IMR-90 (cell line): ENCODE measurements at regions not wholly inside any gene's neighbourhood (a gene's known extent, or its start where the extent isn't known, plus 50 kb on each side); places are given as distances from the start of the nearest gene placed in this dataset.

Source experiments
- ATAC-seq: fragments of 200-7000 bp; cut with Tn5 transposase; 2 replicates; pipeline ENCODE4 v1.9.1; 2020; ENCODE audit warnings: low read depth, mild to moderate bottlenecking, moderate library complexity
- BruUV-seq: library from RNA; stranded (reverse); fragments of 400-500 nt; replicated peaks from 2 replicates; lab custom pipeline; 2021; lab: Mats Ljungman, UMichigan
- CTCF ChIA-PET: fragments of 300-600 bp; formaldehyde crosslinking; extraction: SDS; loops from one replicate; lab custom pipeline; 2021; ENCODE audit warnings: antibody characterized with exemption; lab: Yijun Ruan, JAX
- POLR2A ChIA-PET: fragments of 300-600 bp; sonication (Branson Sonifier 250); formaldehyde crosslinking; loops from one replicate; lab custom pipeline; 2022; ENCODE audit warnings: antibody characterized with exemption; ENCODE audit not compliant: unreplicated experiment; lab: Charles Lee
- DNase-seq: peaks from one replicate; pipeline ENCODE4 v3.0.0; 2013
- H2AFZ ChIP-seq: replicated peaks from 2 replicates; pipeline ENCODE3; 2013; ENCODE audit warnings: low read length, mild to moderate bottlenecking; ENCODE audit not compliant: poor library complexity
- H2AK5ac ChIP-seq: 2 replicates; pipeline ENCODE4 v1.6.1; 2013; ENCODE audit warnings: low read depth, low read length, inconsistent platforms
- H2AK9ac ChIP-seq: replicated peaks from 2 replicates; pipeline ENCODE3; 2013; ENCODE audit warnings: mild to moderate bottlenecking, low read depth, low read length, moderate library complexity; ENCODE audit not compliant: poor library complexity
- H2BK120ac ChIP-seq: 2 replicates; pipeline ENCODE4 v1.6.1; 2013; ENCODE audit warnings: low read depth, low read length, inconsistent platforms
- H2BK15ac ChIP-seq: 3 replicates; pipeline ENCODE4 v1.6.1; 2013; ENCODE audit warnings: low read depth, low read length, inconsistent platforms
- H2BK20ac ChIP-seq: 2 replicates; pipeline ENCODE4 v1.6.1; 2013; ENCODE audit warnings: low read depth, mild to moderate bottlenecking, inconsistent platforms, low read length, moderate library complexity
- H2BK5ac ChIP-seq: 2 replicates; pipeline ENCODE4 v1.6.1; 2013; ENCODE audit warnings: mild to moderate bottlenecking, low read depth, low read length, inconsistent platforms; ENCODE audit not compliant: poor library complexity, severe bottlenecking
- H3K14ac ChIP-seq: replicated peaks from 2 replicates; pipeline ENCODE4 v1.6.1; 2013; ENCODE audit warnings: low read depth, low read length, inconsistent platforms
- H3K18ac ChIP-seq: 2 replicates; pipeline ENCODE4 v1.6.1; 2013; ENCODE audit warnings: low read depth, low read length, control low read depth
- H3K23ac ChIP-seq: 2 replicates; pipeline ENCODE4 v1.6.1; 2013; ENCODE audit warnings: low read depth, low read length, inconsistent platforms
- H3K27ac ChIP-seq: 2 replicates; pipeline ENCODE4 v1.5.1; 2013; ENCODE audit warnings: mild to moderate bottlenecking, control low read depth, low read length; ENCODE audit not compliant: insufficient read depth
- H3K27me3 ChIP-seq: 2 replicates; pipeline ENCODE4 v1.6.1; 2013; ENCODE audit warnings: low read length; ENCODE audit not compliant: control insufficient read depth, insufficient read depth
- H3K36me3 ChIP-seq: 2 replicates; pipeline ENCODE4 v1.6.1; 2013; ENCODE audit warnings: low read length, mixed read lengths; ENCODE audit not compliant: control insufficient read depth, insufficient read depth
- H3K4ac ChIP-seq: 2 replicates; pipeline ENCODE4 v1.6.1; 2013; ENCODE audit warnings: low read depth, low read length, inconsistent platforms
- H3K4me1 ChIP-seq: 2 replicates; pipeline ENCODE4 v1.6.1; 2013; ENCODE audit warnings: low read length, mixed read lengths; ENCODE audit not compliant: control insufficient read depth, insufficient read depth
- H3K4me2 ChIP-seq: 2 replicates; pipeline ENCODE4 v1.6.1; 2013; ENCODE audit warnings: low read depth, mild to moderate bottlenecking, control low read depth, low read length, moderate library complexity
- H3K4me3 ChIP-seq: 2 replicates; pipeline ENCODE4 v1.5.1; 2013; ENCODE audit warnings: low read depth, mild to moderate bottlenecking, control low read depth, low read length, moderate library complexity; ENCODE audit not compliant: insufficient read depth
- H3K56ac ChIP-seq: 2 replicates; pipeline ENCODE4 v1.6.1; 2013; ENCODE audit warnings: low read length, inconsistent platforms; ENCODE audit not compliant: insufficient read depth; ENCODE audit errors: extremely low read depth
- H3K79me1 ChIP-seq, 2 experiments: 2 replicates each; pipeline ENCODE4 v1.6.1; 2013; ENCODE audit warnings: low read length in 2 of 2, inconsistent platforms in 1 of 2, low read depth in 1 of 2
- H3K9ac ChIP-seq: 2 replicates; pipeline ENCODE4 v1.6.1; 2013; ENCODE audit warnings: low read depth, low read length, control low read depth
- H3K9me1 ChIP-seq: 2 replicates; pipeline ENCODE4 v1.6.1; 2013; ENCODE audit warnings: low read length, inconsistent platforms; ENCODE audit not compliant: insufficient read depth
- H3K9me3 ChIP-seq: 2 replicates; pipeline ENCODE4 v1.6.1; 2013; ENCODE audit warnings: low read length; ENCODE audit not compliant: control insufficient read depth, insufficient read depth
- H4K20me1 ChIP-seq: 2 replicates; pipeline ENCODE4 v1.6.1; 2013; ENCODE audit warnings: low read length, inconsistent platforms; ENCODE audit not compliant: insufficient read depth
- H4K5ac ChIP-seq: 2 replicates; pipeline ENCODE4 v1.6.1; 2013; ENCODE audit warnings: mild to moderate bottlenecking, low read depth, low read length, control low read depth
- H4K8ac ChIP-seq, 2 experiments: 2 replicates each; pipeline ENCODE4 v1.6.1; 2013; ENCODE audit warnings: low read depth in 2 of 2, low read length in 2 of 2, control low read depth in 1 of 2, inconsistent platforms in 1 of 2
- H4K91ac ChIP-seq: 2 replicates; pipeline ENCODE4 v1.6.1; 2013; ENCODE audit warnings: low read depth, low read length, inconsistent platforms; ENCODE audit not compliant: insufficient read depth
- CHD1 ChIP-seq: IDR thresholded peaks from 2 replicates; pipeline ENCODE4 v1.6.1; 2012; ENCODE audit warnings: low read depth, low read length, improper control_type of control experiment
- ELK1 ChIP-seq: fragments of 150-350 bp; IDR thresholded peaks from 2 replicates; pipeline ENCODE4 v1.6.1; 2016; ENCODE audit warnings: low read depth, mild to moderate bottlenecking, low read length, moderate library complexity, borderline replicate concordance
- FOS ChIP-seq: fragments of 150-350 bp; IDR thresholded peaks from 2 replicates; pipeline ENCODE4 v1.6.1; 2016; ENCODE audit warnings: low read depth, low read length
- MAFK ChIP-seq: IDR thresholded peaks from 2 replicates; pipeline ENCODE4 v1.6.1; 2012; ENCODE audit warnings: low read depth, low read length, improper control_type of control experiment
- MXI1 ChIP-seq: IDR thresholded peaks from 2 replicates; pipeline ENCODE4 v1.6.1; 2012; ENCODE audit warnings: low read depth, mild to moderate bottlenecking, low read length, moderate library complexity, borderline replicate concordance
- NFE2L2 ChIP-seq: fragments of 150-350 bp; IDR thresholded peaks from 2 replicates; pipeline ENCODE4 v1.6.1; 2016; ENCODE audit warnings: low read depth, mild to moderate bottlenecking, low read length
- POLR2A ChIP-seq: IDR thresholded peaks from 2 replicates; pipeline ENCODE4 v1.6.1; 2012; ENCODE audit warnings: mild to moderate bottlenecking, low read depth, low read length
- RAD21 ChIP-seq: IDR thresholded peaks from 2 replicates; pipeline ENCODE4 v1.6.1; 2012; ENCODE audit warnings: low read length, improper control_type of control experiment
- RCOR1 ChIP-seq: IDR thresholded peaks from 2 replicates; pipeline ENCODE4 v1.6.1; 2012; ENCODE audit warnings: mild to moderate bottlenecking, low read length, improper control_type of control experiment; ENCODE audit not compliant: insufficient replicate concordance
- RFX5 ChIP-seq: IDR thresholded peaks from 2 replicates; pipeline ENCODE4 v1.8.0; 2012; ENCODE audit warnings: low read depth, mild to moderate bottlenecking, low read length, moderate library complexity
- SMC3 ChIP-seq: fragments of 150-350 bp; IDR thresholded peaks from 2 replicates; pipeline ENCODE4 v1.6.1; 2016; ENCODE audit warnings: low read depth, mild to moderate bottlenecking, antibody characterized with exemption, low read length, moderate library complexity
- WGBS, 2 experiments: methylation state at CpG; one replicate each; pipeline versions ENCODE4 v1.1.5 to v1.1.7; 2013; ENCODE audit warnings: missing lambda C conversion rate in 2 of 2; ENCODE audit not compliant: insufficient read length in 1 of 2; ENCODE audit errors: extremely low coverage in 2 of 2; 5-methylcytosine and 5-hydroxymethylcytosine counted together
- dilution Hi-C: fragments of 300-500 bp; cut with HindIII; formaldehyde crosslinking; loops from one replicate; pipeline ENCODE4 v1.14.3; 2018; ENCODE audit warnings: low sequenced_read_pairs; ENCODE audit not compliant: unreplicated experiment
- in situ Hi-C: fragments of 300-500 bp; cut with MboI; formaldehyde crosslinking; loops from 3 replicates; pipeline ENCODE4 v1.14.3; 2019; ENCODE audit warnings: low sequenced_read_pairs, inconsistent platforms, mixed read lengths
- intact Hi-C: fragments of 100-400 bp; cut with micrococcal nuclease; formaldehyde crosslinking; loops from 2 replicates; pipeline ENCODE4 v1.10.0; 2022

- H2BK5ac ChIP-seq, result no peak overlapping the region
- H3K27ac ChIP-seq, result no peak overlapping the region
- dilution Hi-C loops, result no loop called here
- ATAC-seq (peak; percentile 62), DNase-seq (peak; percentile 63)
- no TSS peak for BruUV-seq
- no peak overlapping the region for H2AK9ac ChIP-seq
- CTCF ChIA-PET, result interaction anchor here (1.1 kb wide), 1 partner anchor 256 kb away, joined by 3 read pairs; no protein-coding TSS in a partner anchor
- H3K23ac ChIP-seq, result peak overlapping the region; percentile 20; the same call in 1 of the 2 replicates
- WGBS, 2 experiments, result 77% methylated on average over 5 of the region's 7 CpGs; no CpG with 5 or more reads in 1 of the 2 experiments
- TF ChIP-seq RAD21, result no peak
- TF ChIP-seq RCOR1, result no peak
- TF ChIP-seq NFE2L2, result peak; percentile 22; the same call in 1 of the 2 replicates
- no peak for TF ChIP-seq MXI1
- TF ChIP-seq MAFK, result peak; percentile 63; the same call in 1 of the 2 replicates
- TF ChIP-seq POLR2A, result no peak
- no peak for TF ChIP-seq SMC3
- no peak for TF ChIP-seq CHD1
- TF ChIP-seq RFX5, result no peak
- TF ChIP-seq ELK1, result no peak
- TF ChIP-seq FOS, result no peak
- H2BK20ac ChIP-seq, result no peak overlapping the region
- H3K4me1 ChIP-seq, result peaks cover 6% of the 10 kb centered on the region; the same call in 1 of the 2 replicates
- H3K9ac ChIP-seq, result no peak overlapping the region
- H3K79me1 ChIP-seq, result no peaks in the 10 kb centered on the region
- in situ Hi-C loops, result loop anchor here (10.0 to 25.0 kb wide), 2 partner anchors 259 to 701 kb away; no protein-coding TSS in a partner anchor
- peak overlapping the region; percentile 37; the same call in 1 of the 2 replicates for H2BK120ac ChIP-seq
- no peak overlapping the region for H3K56ac ChIP-seq
- H4K20me1 ChIP-seq, result no peaks in the 10 kb centered on the region
- intact Hi-C loops, result no loop called here
- no peak overlapping the region; the same call in 1 of the 2 replicates for H4K91ac ChIP-seq
- no peak overlapping the region for H3K4me3 ChIP-seq
- no peak overlapping the region for H3K18ac ChIP-seq
- H3K9me1 ChIP-seq, result no peaks in the 10 kb centered on the region; the same call in 1 of the 2 replicates
- no peak overlapping the region for H4K8ac ChIP-seq
- 0 out of 2 replicates have a peak, but pooled peaks cover 2% of the 10 kb centered on the region for H3K9me3 ChIP-seq
- POLR2A ChIA-PET, result no interaction called here
- H2AFZ ChIP-seq, result peak overlapping the region; percentile 57
- H3K14ac ChIP-seq, result 0 out of 2 replicates have a peak overlapping the region, but pooled peaks have one; percentile 62
- H2BK15ac ChIP-seq, result 0 out of 3 replicates have a peak overlapping the region, but pooled peaks have one; percentile 17
- H4K5ac ChIP-seq, result no peak overlapping the region
- H3K27me3 ChIP-seq, result no peaks in the 10 kb centered on the region
- H2AK5ac ChIP-seq, result peak overlapping the region; percentile 45; the same call in 1 of the 2 replicates
- H3K4ac ChIP-seq, result peak overlapping the region; percentile 58; the same call in 1 of the 2 replicates
- H3K36me3 ChIP-seq, result no peaks in the 10 kb centered on the region
- no peak overlapping the region for H3K4me2 ChIP-seq
Measured at GRCh38 chr15:38696109-38696727, 131.6 kb upstream of the RASGRP1 start.
